ENCODE measurements at regions not wholly inside any gene's neighbourhood (a gene's known extent, or its start where the extent isn't known, plus 50 kb on each side); places are given as distances from the start of the nearest gene placed in this dataset.

DNA sequence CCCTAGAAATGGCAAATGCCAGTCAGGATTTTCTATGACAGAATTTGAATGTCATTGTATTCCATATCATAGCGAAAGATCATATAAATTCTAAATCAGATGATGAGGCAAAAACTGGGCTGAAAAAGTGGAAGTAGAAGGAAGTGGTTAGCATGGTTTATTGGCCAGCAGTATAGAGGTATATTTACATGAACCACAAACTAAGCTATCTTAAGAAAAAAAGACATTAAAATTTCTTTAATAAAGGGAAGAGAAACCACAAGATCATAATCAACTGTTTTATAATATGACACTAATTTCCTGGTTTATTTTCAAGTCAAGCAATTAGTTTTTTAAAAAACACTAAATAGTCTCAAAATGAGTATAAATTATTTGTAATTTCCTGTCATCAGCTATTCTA is 123.2 kb upstream of the LRP1B start:
- no peaks in the 10 kb centered on the region for H3K36me3 Mint-ChIP-seq (ENCODE audit: low read depth)
- no peak overlapping the region for H3K27ac Mint-ChIP-seq
- TF ChIP-seq, protein P1, sequence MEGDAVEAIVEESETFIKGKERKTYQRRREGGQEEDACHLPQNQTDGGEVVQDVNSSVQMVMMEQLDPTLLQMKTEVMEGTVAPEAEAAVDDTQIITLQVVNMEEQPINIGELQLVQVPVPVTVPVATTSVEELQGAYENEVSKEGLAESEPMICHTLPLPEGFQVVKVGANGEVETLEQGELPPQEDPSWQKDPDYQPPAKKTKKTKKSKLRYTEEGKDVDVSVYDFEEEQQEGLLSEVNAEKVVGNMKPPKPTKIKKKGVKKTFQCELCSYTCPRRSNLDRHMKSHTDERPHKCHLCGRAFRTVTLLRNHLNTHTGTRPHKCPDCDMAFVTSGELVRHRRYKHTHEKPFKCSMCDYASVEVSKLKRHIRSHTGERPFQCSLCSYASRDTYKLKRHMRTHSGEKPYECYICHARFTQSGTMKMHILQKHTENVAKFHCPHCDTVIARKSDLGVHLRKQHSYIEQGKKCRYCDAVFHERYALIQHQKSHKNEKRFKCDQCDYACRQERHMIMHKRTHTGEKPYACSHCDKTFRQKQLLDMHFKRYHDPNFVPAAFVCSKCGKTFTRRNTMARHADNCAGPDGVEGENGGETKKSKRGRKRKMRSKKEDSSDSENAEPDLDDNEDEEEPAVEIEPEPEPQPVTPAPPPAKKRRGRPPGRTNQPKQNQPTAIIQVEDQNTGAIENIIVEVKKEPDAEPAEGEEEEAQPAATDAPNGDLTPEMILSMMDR (IDR thresholded peaks at IDR 0.05), result no peak

DNA sequence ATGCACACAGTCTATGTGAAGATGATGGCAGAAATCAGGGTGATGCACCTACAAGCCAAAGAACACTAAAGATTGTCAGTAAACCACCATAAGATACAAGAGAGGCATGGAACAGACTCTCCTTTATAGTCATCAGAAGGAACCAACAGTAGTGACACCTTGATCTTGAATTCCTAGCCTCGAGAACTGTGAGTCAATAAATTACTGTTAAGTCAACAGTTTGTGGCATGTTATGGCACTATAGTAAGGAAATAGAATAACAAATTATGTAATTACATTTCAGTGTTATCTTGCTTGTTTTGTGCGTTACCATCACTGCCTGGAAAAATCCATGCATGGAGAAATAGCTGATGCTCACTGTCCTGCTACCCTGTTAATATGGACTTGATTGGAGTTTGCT is 110.2 kb upstream of the LRP1B start:
- H3K4me3 Mint-ChIP-seq, result no peak overlapping the region
- TF ChIP-seq, protein P1 (IDR thresholded peaks at IDR 0.05), result no peak
- H3K36me3 Mint-ChIP-seq (ENCODE audit: low read depth), result no peaks in the 10 kb centered on the region
- no peak overlapping the region for H3K27ac Mint-ChIP-seq
- no peaks in the 10 kb centered on the region for H3K27me3 Mint-ChIP-seq (ENCODE audit: insufficient read depth)
- no peak for DNase-seq
- H3K9me3 Mint-ChIP-seq, result peaks cover 19% of the 10 kb centered on the region
- H3K4me1 Mint-ChIP-seq (ENCODE audit: low read depth), result no peaks in the 10 kb centered on the region

More for the DNA sequence above, 123.2 kb upstream of the LRP1B start:
- H3K27me3 Mint-ChIP-seq (ENCODE audit: insufficient read depth), result no peaks in the 10 kb centered on the region
- no peaks in the 10 kb centered on the region for H3K4me1 Mint-ChIP-seq (ENCODE audit: low read depth)
- peaks cover 43% of the 10 kb centered on the region for H3K9me3 Mint-ChIP-seq
- DNase-seq, result no peak
- no peak overlapping the region for H3K4me3 Mint-ChIP-seq

DNA sequence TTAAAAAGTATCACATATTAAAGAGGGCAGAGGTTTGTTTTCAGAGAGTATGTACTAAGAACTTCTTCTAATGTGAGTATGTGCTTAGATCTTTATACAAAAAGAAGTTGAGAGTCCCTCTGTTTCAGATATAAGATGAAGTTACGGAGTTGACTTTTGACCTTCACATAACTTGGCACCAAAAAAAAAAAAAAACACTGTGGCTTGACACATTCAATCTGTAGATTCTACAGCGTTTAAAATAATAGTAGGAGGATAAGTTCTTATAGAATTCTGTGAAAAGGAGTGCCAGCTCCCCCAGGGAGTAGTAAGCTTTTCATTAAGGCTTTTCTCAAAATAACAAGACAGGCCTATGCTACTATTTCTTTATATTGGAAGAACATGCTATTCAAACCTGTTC is 105.4 kb upstream of the LRP1B start:
- no peaks in the 10 kb centered on the region for H3K4me1 Mint-ChIP-seq (ENCODE audit: low read depth)
- DNase-seq, result no peak
- peaks cover 24% of the 10 kb centered on the region for H3K9me3 Mint-ChIP-seq
- no peak overlapping the region for H3K4me3 Mint-ChIP-seq
- H3K36me3 Mint-ChIP-seq (ENCODE audit: low read depth), result no peaks in the 10 kb centered on the region
- H3K27me3 Mint-ChIP-seq (ENCODE audit: insufficient read depth), result no peaks in the 10 kb centered on the region
- TF ChIP-seq, protein P1 (IDR thresholded peaks at IDR 0.05), result no peak
- H3K27ac Mint-ChIP-seq, result no peak overlapping the region

DNA sequence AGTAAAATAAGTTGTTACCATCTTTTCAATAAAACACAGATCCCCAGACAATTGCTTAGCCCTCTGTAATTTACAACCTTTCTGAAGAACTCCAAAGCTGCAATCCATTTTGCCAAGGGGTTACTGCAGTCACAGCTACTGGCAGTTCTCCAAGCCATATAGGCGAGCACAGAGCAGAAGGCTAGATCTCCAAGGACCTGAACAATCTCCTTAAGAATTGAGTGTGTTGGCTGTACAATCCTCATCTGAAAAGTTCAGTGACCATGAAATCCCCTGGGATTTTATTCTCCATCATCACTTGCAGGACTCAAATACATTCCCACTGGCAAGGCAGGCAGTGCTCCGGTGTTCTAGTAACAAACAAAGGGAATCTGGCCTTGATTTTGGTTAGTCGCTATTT is 103.9 kb upstream of the LRP1B start:
- TF ChIP-seq, protein P1 (IDR thresholded peaks at IDR 0.05), result no peak
- no peak for DNase-seq
- no peak overlapping the region for H3K27ac Mint-ChIP-seq
- peaks cover 18% of the 10 kb centered on the region for H3K9me3 Mint-ChIP-seq
- no peaks in the 10 kb centered on the region for H3K4me1 Mint-ChIP-seq (ENCODE audit: low read depth)
- no peak overlapping the region for H3K4me3 Mint-ChIP-seq
- no peaks in the 10 kb centered on the region for H3K27me3 Mint-ChIP-seq (ENCODE audit: insufficient read depth)
- H3K36me3 Mint-ChIP-seq (ENCODE audit: low read depth), result no peaks in the 10 kb centered on the region

DNA sequence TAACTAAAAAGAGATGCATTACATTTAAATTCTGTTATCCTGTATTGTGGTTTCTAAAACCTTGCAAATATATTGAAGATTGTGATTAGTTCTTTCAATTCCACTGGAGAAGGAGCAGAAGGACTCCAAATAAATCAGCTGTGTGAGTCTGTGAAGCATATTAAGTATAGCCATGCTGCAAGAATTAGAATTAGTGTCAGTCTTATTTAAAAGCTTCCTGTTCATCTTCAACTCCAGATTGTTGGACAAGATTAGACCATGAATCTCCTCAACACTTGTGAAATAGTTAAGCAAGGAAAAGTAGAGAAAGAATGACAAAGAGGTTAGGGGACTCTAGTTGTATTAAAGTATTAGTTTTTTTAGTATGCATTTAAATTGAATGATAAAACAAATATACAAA is 92.5 kb upstream of the LRP1B start:
- Mint-ChIP-seq H3K4me3 (no peak overlapping the region), H3K4me1 (ENCODE audit: low read depth) (no peaks in the 10 kb centered on the region), H3K27me3 (ENCODE audit: insufficient read depth) (no peaks in the 10 kb centered on the region), H3K27ac (no peak overlapping the region), H3K9me3 (peaks cover 29% of the 10 kb centered on the region), H3K36me3 (ENCODE audit: low read depth) (no peaks in the 10 kb centered on the region)
- no peak for DNase-seq
- TF ChIP-seq, protein P1 (IDR thresholded peaks at IDR 0.05), result no peak

DNA sequence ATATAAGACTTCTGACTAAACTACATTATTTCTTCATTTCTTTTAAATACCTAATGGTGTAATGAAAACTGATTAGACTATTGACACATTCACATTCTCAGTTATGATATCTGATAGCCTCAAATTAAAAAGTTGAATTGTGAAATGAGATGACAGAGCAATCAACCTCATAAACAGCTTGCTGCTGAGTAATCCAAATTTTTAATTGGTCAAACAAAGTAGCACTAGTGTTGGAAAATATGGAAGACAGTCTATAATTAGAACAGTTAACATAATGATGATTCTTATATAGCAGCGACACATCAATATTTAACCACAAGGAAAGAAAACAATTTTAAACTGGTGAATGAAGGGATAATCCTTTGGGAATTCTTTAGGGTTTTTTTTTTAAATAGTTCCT is 91.9 kb upstream of the LRP1B start:
- Mint-ChIP-seq H3K4me1 (ENCODE audit: low read depth) (no peaks in the 10 kb centered on the region), H3K27me3 (ENCODE audit: insufficient read depth) (no peaks in the 10 kb centered on the region), H3K36me3 (ENCODE audit: low read depth) (no peaks in the 10 kb centered on the region), H3K9me3 (peaks cover 29% of the 10 kb centered on the region), H3K4me3 (no peak overlapping the region), H3K27ac (no peak overlapping the region)
- TF ChIP-seq, protein P1 (IDR thresholded peaks at IDR 0.05), result no peak
- no peak for DNase-seq

All from HFFc6 (cell line).